Fibroblast of villous mesenchyme (primary cell): ENCODE measurements at regions not wholly inside any gene's neighbourhood (a gene's known extent, or its start where the extent isn't known, plus 50 kb on each side); places are given as distances from the start of the nearest gene placed in this dataset.
"Not testable (repeated sequence)": the region's sequence is repeated elsewhere in the genome, so short reads cannot be mapped to it uniquely, and the experiment has no call there.

Experiments used
- DNase-seq: peaks from one replicate; pipeline ENCODE4 v3.0.0-alpha.2; 2010; ENCODE audit warnings: low read depth
- H3K4me3 ChIP-seq: 2 replicates; pipeline ENCODE4 v1.5.1; 2011; ENCODE audit warnings: low read depth, mild to moderate bottlenecking, low read length
- CTCF ChIP-seq: IDR thresholded peaks from 2 replicates; pipeline ENCODE4 v1.5.1; 2012; ENCODE audit warnings: low read depth, mild to moderate bottlenecking, low read length; ENCODE audit not compliant: insufficient read depth

DNA sequence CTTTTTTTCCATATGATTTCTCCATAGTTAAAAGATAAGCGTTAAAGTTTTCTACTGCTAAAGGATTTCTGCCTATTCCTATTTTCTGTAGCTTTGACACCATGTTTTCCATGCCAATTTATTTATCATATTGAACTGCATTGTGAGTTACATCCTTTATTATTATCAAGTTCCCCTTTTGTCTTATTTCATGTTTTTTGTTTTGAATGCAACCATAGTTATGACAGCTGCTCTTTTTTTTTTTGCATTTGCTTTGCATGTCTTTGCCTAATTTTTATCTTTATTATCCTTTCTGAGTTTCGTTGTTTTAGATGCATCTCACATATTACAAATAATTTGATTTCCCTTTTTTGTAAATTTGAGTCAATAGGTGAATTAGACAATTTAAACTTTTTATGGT, 161.5 kb downstream of the DEPDC1B start:
- no peak overlapping the region for H3K4me3 ChIP-seq
- TF ChIP-seq CTCF: no peak
- DNase-seq: no peak

DNA sequence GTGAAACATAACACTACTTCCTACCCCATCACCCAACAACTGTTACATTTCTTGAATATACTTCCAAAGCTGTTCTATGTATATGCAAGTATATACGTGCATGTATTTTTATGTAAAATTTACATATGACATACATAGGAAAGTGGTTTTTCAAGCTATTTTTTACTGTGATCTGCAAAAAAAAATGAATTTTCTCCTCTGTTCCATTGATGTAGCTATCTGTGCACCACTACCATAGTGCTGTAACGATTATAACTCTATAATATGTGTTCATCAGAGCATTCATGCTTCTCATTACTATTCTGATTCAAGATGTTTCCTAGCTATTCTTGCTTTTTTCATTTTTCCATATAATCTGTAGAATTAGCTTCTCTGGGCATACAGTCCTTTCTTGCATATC, 164.0 kb downstream of the DEPDC1B start:
- H3K4me3 ChIP-seq: no peak overlapping the region
- TF ChIP-seq CTCF: no peak
- no peak for DNase-seq

DNA sequence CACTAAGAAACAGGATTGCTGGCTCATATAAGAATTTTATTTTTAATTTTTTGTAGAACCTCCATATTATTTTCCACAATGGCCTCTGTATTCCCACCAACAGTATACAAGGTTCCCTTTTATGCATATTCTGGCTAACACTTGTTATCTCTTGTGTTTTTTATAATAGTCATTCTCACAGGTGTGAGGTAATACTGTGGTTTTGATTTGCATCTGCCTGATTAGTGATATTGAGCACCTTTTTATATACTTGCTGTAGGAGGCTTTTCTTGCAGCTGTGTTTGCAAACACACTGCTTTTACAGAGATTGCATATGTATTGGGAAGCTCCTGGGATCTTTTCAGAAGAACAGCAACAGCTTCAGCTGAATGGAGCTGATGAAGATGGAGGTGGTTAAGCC, 164.8 kb downstream of the DEPDC1B start:
- no peak overlapping the region for H3K4me3 ChIP-seq
- TF ChIP-seq CTCF: no peak
- DNase-seq: no peak

DNA sequence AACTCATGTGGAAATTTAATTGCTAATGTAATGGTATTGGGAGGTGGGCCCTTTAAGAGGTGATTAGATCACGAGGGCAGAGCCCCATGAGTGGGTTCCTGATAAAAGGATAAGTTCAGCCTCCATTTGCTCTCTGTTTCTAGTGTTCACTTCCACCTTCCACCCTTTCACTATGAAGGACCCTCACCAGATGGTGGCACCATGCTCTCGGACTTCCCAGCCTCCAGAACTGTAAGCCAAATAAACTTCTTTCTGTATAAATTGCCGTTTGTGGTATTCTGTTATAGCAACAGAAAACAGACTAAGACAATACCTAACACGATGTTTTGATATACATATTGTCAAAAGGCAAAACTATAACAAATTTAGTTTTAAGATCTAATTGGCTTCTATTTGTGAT, 166.2 kb downstream of the DEPDC1B start:
- no peak for DNase-seq
- no peak overlapping the region for H3K4me3 ChIP-seq
- TF ChIP-seq CTCF: no peak

DNA sequence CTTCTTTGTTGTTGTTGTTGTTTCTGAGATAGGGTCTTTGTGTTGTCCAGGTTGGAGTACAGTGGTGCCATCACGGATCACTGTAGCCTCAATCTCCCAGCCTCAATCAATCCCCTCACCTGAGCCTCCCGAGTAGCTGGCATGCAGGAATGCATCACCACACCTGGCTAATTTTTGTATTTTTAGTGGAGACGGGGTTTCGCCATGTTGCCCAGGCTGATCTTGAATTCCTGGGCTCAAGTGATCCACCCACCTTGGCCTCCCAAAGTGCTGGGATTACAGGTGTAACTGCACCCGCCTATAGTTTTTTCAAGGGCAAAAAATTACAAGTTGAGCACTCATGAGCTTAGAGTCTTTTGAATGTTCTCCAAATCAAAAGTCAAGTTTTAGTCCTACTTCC, 167.2 kb downstream of the DEPDC1B start:
- not testable (repeated sequence) for H3K4me3 ChIP-seq, DNase-seq

DNA sequence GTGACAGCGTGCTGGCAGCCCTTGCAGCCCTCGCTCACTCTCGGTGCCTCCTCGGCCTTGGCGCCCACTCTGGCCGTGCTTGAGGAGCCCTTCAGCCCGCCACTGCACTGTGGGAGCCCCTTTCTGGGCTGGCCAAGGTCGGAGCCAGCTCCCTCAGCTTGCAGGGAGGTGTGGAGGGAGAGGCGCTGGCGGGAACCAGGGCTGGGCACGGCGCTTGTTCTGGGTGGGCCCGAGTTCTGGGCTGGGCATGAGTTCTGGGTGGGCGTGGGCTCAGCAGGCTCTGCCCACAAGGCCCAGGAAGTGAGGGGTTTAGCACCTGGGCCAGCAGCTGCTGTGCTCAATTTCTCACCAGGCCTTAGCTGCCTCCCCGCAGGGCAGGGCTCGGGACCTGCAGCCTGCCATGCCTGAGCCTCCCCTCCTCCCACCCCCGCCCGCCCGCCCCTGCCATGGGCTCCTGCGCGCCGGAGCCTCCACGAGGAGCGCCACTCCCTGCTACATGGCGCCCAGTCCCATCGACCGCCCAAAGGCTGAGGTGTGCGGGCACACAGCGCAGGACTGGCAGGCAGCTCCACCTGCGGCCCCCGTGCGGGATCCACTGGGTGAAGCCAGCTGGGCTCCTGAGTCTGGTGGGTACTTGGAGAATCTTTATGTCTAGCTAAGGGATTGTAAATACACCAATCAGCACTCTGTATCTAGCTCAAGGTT, 169.7 kb downstream of the DEPDC1B start:
- H3K4me3 ChIP-seq, DNase-seq: not testable (repeated sequence)

- TF ChIP-seq CTCF: no peak
- no peak for DNase-seq
- no peak overlapping the region for H3K4me3 ChIP-seq
These were observed 171.0 kb downstream of the DEPDC1B start for GRCh38 chr5:60529001-60529400.

DNA sequence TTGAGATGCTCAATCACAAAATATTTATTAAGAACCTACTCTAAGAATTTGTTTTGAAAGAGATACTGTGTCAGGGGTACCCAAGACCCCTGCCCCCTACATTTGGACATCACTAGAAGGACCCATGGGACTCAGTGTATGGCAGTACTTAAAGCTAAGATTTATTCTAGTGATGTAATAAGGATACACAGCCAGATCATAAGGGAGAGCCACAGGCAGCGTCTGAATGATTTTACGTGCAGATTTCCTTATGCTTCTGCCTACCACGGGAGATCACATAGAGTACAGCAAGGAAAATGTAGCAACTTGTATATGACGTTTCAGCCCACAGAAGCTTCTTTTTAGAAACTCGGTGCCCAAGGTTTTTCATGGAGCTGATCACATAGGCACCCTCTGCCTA, 172.9 kb downstream of the DEPDC1B start:
- no peak for TF ChIP-seq CTCF
- DNase-seq: no peak
- H3K4me3 ChIP-seq: no peak overlapping the region
